C4-2B (cell line): ENCODE measurements at regions not wholly inside any gene's neighbourhood (a gene's known extent, or its start where the extent isn't known, plus 50 kb on each side); places are given as distances from the start of the nearest gene placed in this dataset.

ENCODE experiments used
- H3K27ac ChIP-seq: fragments of 450-650 bp; 2 replicates; pipeline ENCODE4 v1.5.1; 2017
- CTCF ChIP-seq: fragments of 450-650 bp; conservative IDR thresholded peaks from 2 replicates; pipeline ENCODE4 v1.5.1; 2017; ENCODE audit warnings: mild to moderate bottlenecking
- ZFX ChIP-seq: fragments of 450-650 bp; IDR thresholded peaks from 2 replicates; pipeline ENCODE4 v1.6.1; 2017

DNA sequence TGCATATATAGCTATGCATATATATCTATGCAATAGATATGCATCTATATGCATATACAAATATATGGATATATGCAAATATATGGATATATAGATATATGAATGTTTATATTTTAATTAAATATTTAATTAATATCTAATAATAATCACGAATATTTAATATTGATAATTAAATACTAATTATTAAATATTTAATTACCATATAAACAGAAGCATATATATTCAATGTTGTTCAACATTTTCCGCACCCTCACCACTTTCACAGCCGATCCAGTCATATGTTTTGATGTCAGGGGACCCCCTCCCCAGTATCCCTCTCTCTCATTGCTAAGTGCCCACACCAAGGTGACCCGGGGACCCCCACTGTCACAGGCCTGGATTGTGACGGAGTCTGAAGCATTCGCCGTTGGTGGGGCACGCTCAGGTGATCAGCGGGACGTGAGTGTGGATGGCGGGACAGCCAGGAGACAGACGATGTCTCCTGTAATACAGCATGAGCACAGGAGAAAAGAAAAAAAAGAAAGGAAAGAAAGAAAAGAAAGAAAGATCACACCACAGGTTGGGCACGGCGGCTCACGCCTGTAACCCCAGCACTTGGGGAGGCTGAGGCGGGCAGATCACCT lies 199.7 kb downstream of the CRLF2 start:
- TF ChIP-seq CTCF (no peak), ZFX (no peak)
- H3K27ac ChIP-seq = no peak overlapping the region

GRCh38 chrX:1011691-1012283 lies 200.7 kb downstream of the CRLF2 start:
- H3K27ac ChIP-seq = no peak overlapping the region
- TF ChIP-seq CTCF (no peak), ZFX (no peak)

DNA sequence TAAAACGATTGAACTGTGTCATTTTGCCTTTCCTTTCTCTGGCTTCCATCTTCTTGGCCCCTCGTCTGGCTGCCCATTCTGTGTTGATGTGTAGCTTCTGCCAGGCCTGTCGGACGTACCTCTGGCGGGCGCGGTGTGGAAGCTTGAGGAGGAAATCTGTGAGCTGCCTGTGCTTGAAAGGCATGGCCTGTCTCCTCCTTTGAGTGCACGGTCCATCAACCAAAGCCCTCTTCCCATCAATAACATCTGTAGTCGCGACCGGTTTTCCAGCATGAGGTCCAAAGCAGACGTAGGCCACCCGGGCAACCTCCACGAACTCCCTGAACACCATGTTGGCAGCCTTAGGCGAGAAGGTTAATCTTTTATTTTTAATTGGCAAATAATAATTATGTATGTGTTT lies 202.7 kb downstream of the CRLF2 start:
- TF ChIP-seq ZFX (no peak), CTCF (no peak)
- H3K27ac ChIP-seq = no peak overlapping the region

- TF ChIP-seq ZFX (no peak), CTCF (no peak)
- H3K27ac ChIP-seq = no peak overlapping the region
These were observed 206.2 kb downstream of the CRLF2 start for GRCh38 chrX:1006156-1006730.

GRCh38 chrX:1002611-1003010 lies 209.8 kb downstream of the CRLF2 start:
- H3K27ac ChIP-seq = no peak overlapping the region
- TF ChIP-seq CTCF (no peak), ZFX (no peak)

GRCh38 chrX:997631-998137 lies 214.8 kb downstream of the CRLF2 start:
- no peak overlapping the region for H3K27ac ChIP-seq

More at GRCh38 chrX:997631-998137, 214.8 kb downstream of the CRLF2 start:
- TF ChIP-seq ZFX (no peak), CTCF (no peak)
